Gastrocnemius medialis (tissue), 4 donors: ENCODE measurements at regions not wholly inside any gene's neighbourhood (a gene's known extent, or its start where the extent isn't known, plus 50 kb on each side); places are given as distances from the start of the nearest gene placed in this dataset.

ENCODE experiments used
- ATAC-seq, 2 donors: fragments of 150-250 bp; one replicate each; pipeline ENCODE4 v1.9.1; 2016
- DNase-seq, 2 donors: peaks; one replicate each; pipeline ENCODE4 v3.0.0-alpha.2; 2019
- H3K27ac ChIP-seq, 4 donors: fragments of 200-600 bp; sonication (generic); 1 replicate in 1 of 4; 2 replicates in 3 of 4; pipeline ENCODE4 v1.5.1; 2016 to 2018; ENCODE audit warnings: mild to moderate bottlenecking in 2 of 4, moderate library complexity in 1 of 4
- H3K27me3 ChIP-seq, 3 donors: fragments of 200-600 bp; sonication (generic) in 2 of 3; 1 replicate in 1 of 3; 2 replicates in 2 of 3; pipeline versions ENCODE4 v1.5.1 to v1.6.0; 2016 to 2019; ENCODE audit warnings: mild to moderate bottlenecking in 1 of 3, moderate library complexity in 1 of 3
- H3K36me3 ChIP-seq, 2 donors: fragments of 200-600 bp; sonication (generic) in 1 of 2; one replicate each; pipeline ENCODE4 v1.5.1; 2017 to 2018
- H3K4me1 ChIP-seq, 2 donors: fragments of 200-600 bp; sonication (generic) in 1 of 2; one replicate each; pipeline ENCODE4 v1.5.1; 2016 to 2017; ENCODE audit warnings: mild to moderate bottlenecking in 2 of 2
- H3K4me3 ChIP-seq, 4 donors: fragments of 200-600 bp; sonication (generic) in 3 of 4; 1 replicate in 1 of 4; 2 replicates in 3 of 4; pipeline ENCODE4 v1.5.1; 2016 to 2019; ENCODE audit warnings: mild to moderate bottlenecking in 2 of 4
- H3K9me3 ChIP-seq, 3 donors: fragments of 200-600 bp; sonication (generic) in 2 of 3; 1 replicate in 1 of 3; 2 replicates in 2 of 3; pipeline ENCODE4 v1.5.1; 2016 to 2019
- POLR2A ChIP-seq, 2 donors: fragments of 450-650 bp; IDR thresholded peaks; one replicate each; pipeline ENCODE4 v1.6.1; 2017; ENCODE audit warnings: antibody characterized with exemption in 2 of 2, mild to moderate bottlenecking in 2 of 2, moderate library complexity in 2 of 2
- in situ Hi-C, 4 donors: fragments of 200-750 bp; cut with MboI; loops; one replicate each; pipeline versions ENCODE4 v1.15.0 to v1.8.0; 2017; ENCODE audit warnings: low sequenced_read_pairs in 4 of 4
- intact Hi-C: fragments of 100-400 bp; cut with DNase I; formaldehyde crosslinking; loops from one replicate; pipeline ENCODE4 v1.15.1; 2023; ENCODE audit warnings: low total_unique reads
- TF ChIP-seq, protein P1 (sequence below), 5 experiments: fragments of 450-650 bp in 3 of 5; fragments of 200-600 bp in 2 of 5; sonication (generic) in 2 of 5; IDR thresholded peaks in 4 of 5; conservative IDR thresholded peaks in 1 of 5; 1 replicate in 4 of 5; 2 replicates in 1 of 5; pipeline ENCODE4 v1.5.1; 2016 to 2019; ENCODE audit warnings: antibody characterized with exemption in 5 of 5, mild to moderate bottlenecking in 3 of 5, moderate library complexity in 3 of 5

DNA sequence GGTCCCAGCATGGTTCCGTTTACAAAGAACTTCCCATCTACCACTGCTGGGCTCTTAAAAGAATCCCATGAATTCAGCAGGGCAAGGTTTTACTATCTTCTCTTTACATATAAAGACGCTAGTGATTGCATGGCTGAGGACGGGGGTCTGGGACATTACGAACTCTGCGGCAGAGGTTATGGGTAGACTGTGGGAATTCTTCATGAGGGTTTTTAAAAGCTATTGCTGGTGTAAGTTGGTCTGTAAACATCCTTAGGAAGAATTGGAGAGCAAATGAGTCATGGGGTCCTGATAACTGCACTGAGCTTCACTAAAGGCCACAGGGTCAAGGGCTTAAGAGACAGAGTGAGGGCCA is 53.1 kb upstream of the TMEM72 start:
- no peak overlapping the region for H3K27ac ChIP-seq
- no peaks in the 10 kb centered on the region for H3K4me1 ChIP-seq
- H3K36me3 ChIP-seq: no peaks in the 10 kb centered on the region
- intact Hi-C loops (no loop called here), in situ Hi-C loops (loop anchor here (25.0 kb wide), 3 partner anchors 471 to 546 kb away; partner anchors contain the start of gene CXCL12 (in 2 of the 4))
- no peaks in the 10 kb centered on the region for H3K9me3 ChIP-seq
- DNase-seq (no peak), ATAC-seq (no peak)
- TF ChIP-seq POLR2A (IDR thresholded peaks at IDR 0.05): no peak
- TF ChIP-seq, protein P1, sequence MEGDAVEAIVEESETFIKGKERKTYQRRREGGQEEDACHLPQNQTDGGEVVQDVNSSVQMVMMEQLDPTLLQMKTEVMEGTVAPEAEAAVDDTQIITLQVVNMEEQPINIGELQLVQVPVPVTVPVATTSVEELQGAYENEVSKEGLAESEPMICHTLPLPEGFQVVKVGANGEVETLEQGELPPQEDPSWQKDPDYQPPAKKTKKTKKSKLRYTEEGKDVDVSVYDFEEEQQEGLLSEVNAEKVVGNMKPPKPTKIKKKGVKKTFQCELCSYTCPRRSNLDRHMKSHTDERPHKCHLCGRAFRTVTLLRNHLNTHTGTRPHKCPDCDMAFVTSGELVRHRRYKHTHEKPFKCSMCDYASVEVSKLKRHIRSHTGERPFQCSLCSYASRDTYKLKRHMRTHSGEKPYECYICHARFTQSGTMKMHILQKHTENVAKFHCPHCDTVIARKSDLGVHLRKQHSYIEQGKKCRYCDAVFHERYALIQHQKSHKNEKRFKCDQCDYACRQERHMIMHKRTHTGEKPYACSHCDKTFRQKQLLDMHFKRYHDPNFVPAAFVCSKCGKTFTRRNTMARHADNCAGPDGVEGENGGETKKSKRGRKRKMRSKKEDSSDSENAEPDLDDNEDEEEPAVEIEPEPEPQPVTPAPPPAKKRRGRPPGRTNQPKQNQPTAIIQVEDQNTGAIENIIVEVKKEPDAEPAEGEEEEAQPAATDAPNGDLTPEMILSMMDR (IDR thresholded peaks at IDR 0.05 in 4 of 5, conservative IDR thresholded peaks at IDR 0.05 in 1 of 5): peak in 2 of 5 experiments; percentile 1 to 13
- no peaks in the 10 kb centered on the region for H3K27me3 ChIP-seq
- H3K4me3 ChIP-seq: no peak overlapping the region

DNA sequence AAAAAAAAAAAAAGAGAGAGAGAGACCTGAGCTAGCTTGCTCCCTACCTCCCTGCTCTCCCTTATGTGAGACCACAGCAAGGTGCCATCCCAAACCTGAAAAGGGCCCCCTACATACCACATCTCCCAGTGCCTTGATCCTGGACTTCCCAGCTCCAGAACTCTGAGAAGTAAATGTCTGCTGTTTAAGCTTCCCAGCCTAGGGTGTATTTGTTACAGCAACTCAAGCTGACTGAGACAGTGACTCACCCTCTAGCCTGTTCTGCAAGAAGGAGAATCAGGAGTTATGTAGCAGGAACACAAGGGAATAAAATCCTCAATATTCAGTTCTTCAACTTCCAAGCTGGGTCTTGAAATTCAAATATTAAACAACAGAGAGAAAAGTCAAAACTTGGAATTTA is 52.1 kb upstream of the TMEM72 start:
- H3K36me3 ChIP-seq: no peaks in the 10 kb centered on the region
- H3K27me3 ChIP-seq: peaks cover 0 to 6% (median 0%) of the 10 kb centered on the region in 3 donors
- DNase-seq (no peak), ATAC-seq (no peak)
- in situ Hi-C loops: loop anchor here (25.0 kb wide), 3 partner anchors 472 to 547 kb away; partner anchors contain the start of gene CXCL12 (in 2 of the 4)
- no peak overlapping the region for H3K27ac ChIP-seq
- TF ChIP-seq, protein P1 (IDR thresholded peaks at IDR 0.05 in 4 of 5, conservative IDR thresholded peaks at IDR 0.05 in 1 of 5): no peak
- TF ChIP-seq POLR2A (IDR thresholded peaks at IDR 0.05): no peak
- H3K4me3 ChIP-seq: no peak overlapping the region
- intact Hi-C loops: no loop called here
- H3K9me3 ChIP-seq: no peaks in the 10 kb centered on the region
- H3K4me1 ChIP-seq: no peaks in the 10 kb centered on the region

GRCh38 chr10:44859546-44860285 is 51.4 kb upstream of the TMEM72 start:
- H3K36me3 ChIP-seq: no peaks in the 10 kb centered on the region
- TF ChIP-seq, protein P1 (IDR thresholded peaks at IDR 0.05 in 4 of 5, conservative IDR thresholded peaks at IDR 0.05 in 1 of 5): no peak
- no peak for TF ChIP-seq POLR2A (IDR thresholded peaks at IDR 0.05)
- intact Hi-C loops (loop anchor here (10.0 kb wide), 1 partner anchor 545 kb away; no protein-coding TSS in a partner anchor), in situ Hi-C loops (loop anchor here (5.0 to 25.0 kb wide), 5 partner anchors 472 to 1187 kb away; partner anchors contain the start of gene CXCL12 (in 2 of the 4))
- H3K9me3 ChIP-seq: no peaks in the 10 kb centered on the region
- ATAC-seq: no peak
- no peak overlapping the region for H3K27ac ChIP-seq
- no peak overlapping the region for H3K4me3 ChIP-seq
- DNase-seq: no peak
- H3K27me3 ChIP-seq: peaks cover 0 to 6% (median 0%) of the 10 kb centered on the region in 3 donors
- peaks cover 0 to 5% of the 10 kb centered on the region in 2 donors for H3K4me1 ChIP-seq

DNA sequence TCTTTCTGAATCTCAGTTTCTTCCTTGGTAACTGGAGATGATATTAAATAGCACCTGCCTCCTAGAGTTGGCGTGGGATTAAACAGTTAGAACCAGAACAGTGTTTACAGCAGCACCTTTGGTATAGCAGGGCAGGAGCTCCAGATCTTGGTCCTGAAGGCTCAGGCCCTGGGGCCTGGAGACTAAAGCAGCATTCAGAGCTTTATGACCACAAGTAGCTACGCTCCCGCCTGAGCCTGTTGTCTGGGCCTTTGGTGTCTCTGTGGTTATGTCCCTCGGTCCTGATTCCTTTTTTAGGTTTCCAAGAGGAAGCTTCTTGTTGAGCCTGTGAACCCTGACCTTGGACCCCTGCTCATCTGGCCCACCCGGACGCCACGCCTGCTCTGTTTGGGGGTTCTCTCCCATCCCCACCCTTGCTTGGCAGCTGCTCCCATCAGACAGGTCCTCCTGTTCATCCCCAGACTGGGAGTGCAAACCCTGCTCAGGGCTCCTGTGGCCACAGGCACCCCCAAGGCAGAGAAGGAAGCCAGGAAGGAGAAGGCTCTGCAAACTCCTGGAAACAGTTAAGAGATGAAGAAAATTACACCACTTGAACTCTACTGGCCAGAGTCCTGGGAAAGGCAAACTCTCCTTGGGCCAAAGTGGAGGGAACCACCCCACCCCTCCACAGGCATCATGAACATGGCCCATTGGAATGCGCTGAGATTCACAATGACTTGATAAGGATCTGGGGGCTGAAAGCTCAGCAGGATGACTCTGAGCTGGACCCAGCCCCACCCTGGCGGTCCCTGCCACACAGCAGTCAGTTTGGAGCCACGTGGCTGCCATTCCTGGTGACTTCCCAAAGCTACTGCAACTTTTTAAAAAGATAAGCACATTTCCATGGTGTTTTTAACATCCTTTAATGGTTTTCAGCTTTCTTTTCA is 50.1 kb upstream of the TMEM72 start:
- in situ Hi-C loops: loop anchor here (5.0 to 25.0 kb wide), 5 partner anchors 474 to 1189 kb away; partner anchors contain the start of gene CXCL12 (in 2 of the 4)
- intact Hi-C loops: loop anchor here (10.0 kb wide), 1 partner anchor 546 kb away; no protein-coding TSS in a partner anchor
- DNase-seq: no peak
- no peak for ATAC-seq
- Histone ChIP-seq H3K27ac (no peak overlapping the region), H3K36me3 (no peaks in the 10 kb centered on the region), H3K4me1 (peaks cover 0 to 9% of the 10 kb centered on the region in 2 donors), H3K9me3 (no peaks in the 10 kb centered on the region), H3K27me3 (peaks cover 0 to 6% (median 0%) of the 10 kb centered on the region in 3 donors), H3K4me3 (no peak overlapping the region)
- TF ChIP-seq POLR2A (IDR thresholded peaks at IDR 0.05): no peak
- TF ChIP-seq, protein P1 (IDR thresholded peaks at IDR 0.05 in 4 of 5, conservative IDR thresholded peaks at IDR 0.05 in 1 of 5): no peak
